ENCODE measurements at regions not wholly inside any gene's neighbourhood (a gene's known extent, or its start where the extent isn't known, plus 50 kb on each side); places are given as distances from the start of the nearest gene placed in this dataset.

- H3K36me3 ChIP-seq (ENCODE audit: insufficient read depth, low read length): no peaks in the 10 kb centered on the region
- H4K20me1 ChIP-seq (ENCODE audit: insufficient read depth, low read depth, low read length): no peaks in the 10 kb centered on the region
- no peak overlapping the region for H3K27ac ChIP-seq (ENCODE audit: low read length)
- H3K79me2 ChIP-seq (ENCODE audit: low read length): no peaks in the 10 kb centered on the region
- H3K4me2 ChIP-seq (ENCODE audit: low read depth, low read length, poor library complexity, severe bottlenecking): no peak overlapping the region
- no peaks in the 10 kb centered on the region for H3K4me1 ChIP-seq (ENCODE audit: low read length)
- H3K9me3 ChIP-seq (ENCODE audit: low read length): no peaks in the 10 kb centered on the region
- DNase-seq: no peak
- H2AFZ ChIP-seq (ENCODE audit: low read length): no peak overlapping the region
- H3K4me3 ChIP-seq (ENCODE audit: low read length): no peak overlapping the region
- no peaks in the 10 kb centered on the region for H3K27me3 ChIP-seq (ENCODE audit: low read length)
- no peak overlapping the region for H3K9ac ChIP-seq (ENCODE audit: low read length)
- H3K9me2 ChIP-seq (replicated peaks; ENCODE audit: insufficient read depth, low read length): no peaks in the 10 kb centered on the region
Measured at GRCh38 chr5:17004441-17005106, 68.5 kb upstream of the MYO10 start.

GRCh38 chr5:17005107-17005828 lies 69.2 kb upstream of the MYO10 start:
- Histone ChIP-seq H3K27me3 (ENCODE audit: low read length) (no peaks in the 10 kb centered on the region), H3K9ac (ENCODE audit: low read length) (no peak overlapping the region), H3K36me3 (ENCODE audit: insufficient read depth, low read length) (no peaks in the 10 kb centered on the region), H3K4me3 (ENCODE audit: low read length) (no peak overlapping the region), H3K79me2 (ENCODE audit: low read length) (no peaks in the 10 kb centered on the region), H3K9me3 (ENCODE audit: low read length) (no peaks in the 10 kb centered on the region), H3K4me2 (ENCODE audit: low read depth, low read length, poor library complexity, severe bottlenecking) (no peak overlapping the region), H3K9me2 (replicated peaks; ENCODE audit: insufficient read depth, low read length) (no peaks in the 10 kb centered on the region), H4K20me1 (ENCODE audit: insufficient read depth, low read depth, low read length) (no peaks in the 10 kb centered on the region), H3K27ac (ENCODE audit: low read length) (no peak overlapping the region), H2AFZ (ENCODE audit: low read length) (no peak overlapping the region), H3K4me1 (ENCODE audit: low read length) (no peaks in the 10 kb centered on the region)
- no peak for DNase-seq

- no peak overlapping the region for H3K4me3 ChIP-seq (ENCODE audit: low read length)
- no peaks in the 10 kb centered on the region for H3K79me2 ChIP-seq (ENCODE audit: low read length)
- no peaks in the 10 kb centered on the region for H3K36me3 ChIP-seq (ENCODE audit: insufficient read depth, low read length)
- H2AFZ ChIP-seq (ENCODE audit: low read length): no peak overlapping the region
- H4K20me1 ChIP-seq (ENCODE audit: insufficient read depth, low read depth, low read length): no peaks in the 10 kb centered on the region
- no peak overlapping the region for H3K9ac ChIP-seq (ENCODE audit: low read length)
- no peaks in the 10 kb centered on the region for H3K4me1 ChIP-seq (ENCODE audit: low read length)
- no peaks in the 10 kb centered on the region for H3K27me3 ChIP-seq (ENCODE audit: low read length)
- DNase-seq: no peak
- no peaks in the 10 kb centered on the region for H3K9me2 ChIP-seq (replicated peaks; ENCODE audit: insufficient read depth, low read length)
- H3K4me2 ChIP-seq (ENCODE audit: low read depth, low read length, poor library complexity, severe bottlenecking): no peak overlapping the region
- H3K9me3 ChIP-seq (ENCODE audit: low read length): no peaks in the 10 kb centered on the region
- no peak overlapping the region for H3K27ac ChIP-seq (ENCODE audit: low read length)
Measured at GRCh38 chr5:17012289-17012688, 76.2 kb upstream of the MYO10 start.

GRCh38 chr5:17014686-17015085 lies 78.6 kb upstream of the MYO10 start:
- Histone ChIP-seq H4K20me1 (ENCODE audit: insufficient read depth, low read depth, low read length) (no peaks in the 10 kb centered on the region), H3K4me3 (ENCODE audit: low read length) (no peak overlapping the region), H3K79me2 (ENCODE audit: low read length) (no peaks in the 10 kb centered on the region), H3K9me2 (replicated peaks; ENCODE audit: insufficient read depth, low read length) (no peaks in the 10 kb centered on the region), H3K27ac (ENCODE audit: low read length) (no peak overlapping the region), H2AFZ (ENCODE audit: low read length) (no peak overlapping the region), H3K4me2 (ENCODE audit: low read depth, low read length, poor library complexity, severe bottlenecking) (no peak overlapping the region), H3K9ac (ENCODE audit: low read length) (no peak overlapping the region), H3K9me3 (ENCODE audit: low read length) (no peaks in the 10 kb centered on the region), H3K4me1 (ENCODE audit: low read length) (no peaks in the 10 kb centered on the region), H3K27me3 (ENCODE audit: low read length) (no peaks in the 10 kb centered on the region), H3K36me3 (ENCODE audit: insufficient read depth, low read length) (no peaks in the 10 kb centered on the region)
- no peak for DNase-seq

GRCh38 chr5:17018871-17019270 lies 82.8 kb upstream of the MYO10 start:
- H3K9me2 ChIP-seq (replicated peaks; ENCODE audit: insufficient read depth, low read length): no peaks in the 10 kb centered on the region
- no peak for DNase-seq
- no peaks in the 10 kb centered on the region for H3K4me1 ChIP-seq (ENCODE audit: low read length)
- no peak overlapping the region for H2AFZ ChIP-seq (ENCODE audit: low read length)
- no peaks in the 10 kb centered on the region for H3K9me3 ChIP-seq (ENCODE audit: low read length)
- H3K27ac ChIP-seq (ENCODE audit: low read length): no peak overlapping the region
- H3K9ac ChIP-seq (ENCODE audit: low read length): no peak overlapping the region
- H4K20me1 ChIP-seq (ENCODE audit: insufficient read depth, low read depth, low read length): no peaks in the 10 kb centered on the region
- H3K4me3 ChIP-seq (ENCODE audit: low read length): no peak overlapping the region
- no peaks in the 10 kb centered on the region for H3K27me3 ChIP-seq (ENCODE audit: low read length)
- no peaks in the 10 kb centered on the region for H3K79me2 ChIP-seq (ENCODE audit: low read length)
- no peaks in the 10 kb centered on the region for H3K36me3 ChIP-seq (ENCODE audit: insufficient read depth, low read length)
- no peak overlapping the region for H3K4me2 ChIP-seq (ENCODE audit: low read depth, low read length, poor library complexity, severe bottlenecking)

- Histone ChIP-seq H3K9ac (ENCODE audit: low read length) (no peak overlapping the region), H3K4me2 (ENCODE audit: low read depth, low read length, poor library complexity, severe bottlenecking) (no peak overlapping the region), H3K79me2 (ENCODE audit: low read length) (no peaks in the 10 kb centered on the region), H2AFZ (ENCODE audit: low read length) (no peak overlapping the region), H3K4me3 (ENCODE audit: low read length) (no peak overlapping the region), H3K9me3 (ENCODE audit: low read length) (no peaks in the 10 kb centered on the region), H4K20me1 (ENCODE audit: insufficient read depth, low read depth, low read length) (no peaks in the 10 kb centered on the region), H3K4me1 (ENCODE audit: low read length) (no peaks in the 10 kb centered on the region), H3K9me2 (replicated peaks; ENCODE audit: insufficient read depth, low read length) (no peaks in the 10 kb centered on the region), H3K36me3 (ENCODE audit: insufficient read depth, low read length) (no peaks in the 10 kb centered on the region), H3K27ac (ENCODE audit: low read length) (no peak overlapping the region), H3K27me3 (ENCODE audit: low read length) (no peaks in the 10 kb centered on the region)
- no peak for DNase-seq
Measured at GRCh38 chr5:17019324-17019723, 83.2 kb upstream of the MYO10 start.

- Histone ChIP-seq H3K4me2 (ENCODE audit: low read depth, low read length, poor library complexity, severe bottlenecking) (no peak overlapping the region), H2AFZ (ENCODE audit: low read length) (no peak overlapping the region), H3K4me3 (ENCODE audit: low read length) (no peak overlapping the region), H3K79me2 (ENCODE audit: low read length) (no peaks in the 10 kb centered on the region), H3K9ac (ENCODE audit: low read length) (no peak overlapping the region), H3K4me1 (ENCODE audit: low read length) (no peaks in the 10 kb centered on the region), H3K27me3 (ENCODE audit: low read length) (no peaks in the 10 kb centered on the region), H3K27ac (ENCODE audit: low read length) (no peak overlapping the region), H3K9me2 (replicated peaks; ENCODE audit: insufficient read depth, low read length) (no peaks in the 10 kb centered on the region), H4K20me1 (ENCODE audit: insufficient read depth, low read depth, low read length) (no peaks in the 10 kb centered on the region), H3K9me3 (ENCODE audit: low read length) (no peaks in the 10 kb centered on the region), H3K36me3 (ENCODE audit: insufficient read depth, low read length) (no peaks in the 10 kb centered on the region)
- DNase-seq: no peak
Measured at GRCh38 chr5:17020678-17021601, 84.9 kb upstream of the MYO10 start.

GRCh38 chr5:17021602-17021932 lies 85.5 kb upstream of the MYO10 start:
- Histone ChIP-seq H3K9ac (ENCODE audit: low read length) (no peak overlapping the region), H3K4me2 (ENCODE audit: low read depth, low read length, poor library complexity, severe bottlenecking) (no peak overlapping the region), H3K79me2 (ENCODE audit: low read length) (no peaks in the 10 kb centered on the region), H2AFZ (ENCODE audit: low read length) (no peak overlapping the region), H4K20me1 (ENCODE audit: insufficient read depth, low read depth, low read length) (no peaks in the 10 kb centered on the region), H3K9me2 (replicated peaks; ENCODE audit: insufficient read depth, low read length) (no peaks in the 10 kb centered on the region), H3K4me1 (ENCODE audit: low read length) (no peaks in the 10 kb centered on the region), H3K27ac (ENCODE audit: low read length) (no peak overlapping the region), H3K36me3 (ENCODE audit: insufficient read depth, low read length) (no peaks in the 10 kb centered on the region), H3K9me3 (ENCODE audit: low read length) (no peaks in the 10 kb centered on the region), H3K27me3 (ENCODE audit: low read length) (no peaks in the 10 kb centered on the region), H3K4me3 (ENCODE audit: low read length) (no peak overlapping the region)
- DNase-seq: no peak
